Activated naive CD4-positive, alpha-beta T cell treated with anti-CD3 and anti-CD28 coated beads for 36 hours (primary cell): ENCODE measurements at regions not wholly inside any gene's neighbourhood (a gene's known extent, or its start where the extent isn't known, plus 50 kb on each side); places are given as distances from the start of the nearest gene placed in this dataset.

Source experiments
- CTCF ChIA-PET: fragments of 350-600 bp; sonication (Branson Sonifier 250); formaldehyde crosslinking; loops from one replicate; lab custom pipeline; 2021; ENCODE audit warnings: antibody characterized with exemption; lab: Charles Lee
- DNase-seq: peaks from one replicate; pipeline ENCODE4 v3.0.0-alpha.2; 2020
- H3K27ac Mint-ChIP-seq: one replicate; pipeline ENCODE4 v1.8.0; 2021; ENCODE audit warnings: mild to moderate bottlenecking, mixed read lengths
- H3K27me3 Mint-ChIP-seq: one replicate; pipeline ENCODE4 v1.8.0; 2021; ENCODE audit warnings: low read depth, mixed read lengths
- H3K36me3 Mint-ChIP-seq: one replicate; pipeline ENCODE4 v1.8.0; 2021; ENCODE audit warnings: low read depth, mixed read lengths
- H3K4me1 Mint-ChIP-seq: one replicate; pipeline ENCODE4 v1.8.0; 2021; ENCODE audit warnings: low read depth, mixed read lengths
- H3K4me3 Mint-ChIP-seq: one replicate; pipeline ENCODE4 v1.8.0; 2021; ENCODE audit warnings: mild to moderate bottlenecking, moderate library complexity, mixed read lengths
- H3K9me3 Mint-ChIP-seq: one replicate; pipeline ENCODE4 v1.8.0; 2021; ENCODE audit warnings: mixed read lengths
- intact Hi-C: fragments of 100-400 bp; cut with micrococcal nuclease; formaldehyde crosslinking; loops from one replicate; pipeline ENCODE4 v1.15.1; 2023

GRCh38 chr20:22321191-22321590 lies 263.2 kb downstream of the FOXA2 start:
- Mint-ChIP-seq H3K4me1 (no peaks in the 10 kb centered on the region), H3K9me3 (no peaks in the 10 kb centered on the region), H3K27ac (no peak overlapping the region), H3K36me3 (no peaks in the 10 kb centered on the region), H3K27me3 (peaks cover 2% of the 10 kb centered on the region), H3K4me3 (no peak overlapping the region)
- intact Hi-C loops: no loop called here
- CTCF ChIA-PET: no interaction called here
- no peak for DNase-seq

GRCh38 chr20:22320245-22320915 lies 264.0 kb downstream of the FOXA2 start:
- Mint-ChIP-seq H3K36me3 (no peaks in the 10 kb centered on the region), H3K9me3 (peaks cover 2% of the 10 kb centered on the region), H3K27ac (no peak overlapping the region), H3K4me1 (no peaks in the 10 kb centered on the region), H3K27me3 (peaks cover 2% of the 10 kb centered on the region), H3K4me3 (no peak overlapping the region)
- CTCF ChIA-PET: no interaction called here
- intact Hi-C loops: no loop called here
- no peak for DNase-seq

- CTCF ChIA-PET: no interaction called here
- DNase-seq: no peak
- no peaks in the 10 kb centered on the region for H3K36me3 Mint-ChIP-seq
- H3K27ac Mint-ChIP-seq: no peak overlapping the region
- intact Hi-C loops: no loop called here
- H3K27me3 Mint-ChIP-seq: no peaks in the 10 kb centered on the region
- peaks cover 2% of the 10 kb centered on the region for H3K9me3 Mint-ChIP-seq
- no peaks in the 10 kb centered on the region for H3K4me1 Mint-ChIP-seq
- H3K4me3 Mint-ChIP-seq: no peak overlapping the region
Measured at GRCh38 chr20:22315771-22316170, 268.6 kb downstream of the FOXA2 start.

- Mint-ChIP-seq H3K36me3 (no peaks in the 10 kb centered on the region), H3K4me3 (no peak overlapping the region), H3K4me1 (no peaks in the 10 kb centered on the region), H3K9me3 (peaks cover 2% of the 10 kb centered on the region), H3K27ac (no peak overlapping the region), H3K27me3 (no peaks in the 10 kb centered on the region)
- intact Hi-C loops: no loop called here
- no peak for DNase-seq
- CTCF ChIA-PET: interaction anchor here (0.6 kb wide), 1 partner anchor 422 kb away, joined by 5 read pairs; no protein-coding TSS in a partner anchor
Measured at GRCh38 chr20:22315073-22315472, 269.3 kb downstream of the FOXA2 start.

GRCh38 chr20:22312744-22313346 lies 271.5 kb downstream of the FOXA2 start:
- H3K4me1 Mint-ChIP-seq: no peaks in the 10 kb centered on the region
- H3K4me3 Mint-ChIP-seq: no peak overlapping the region
- CTCF ChIA-PET: no interaction called here

GRCh38 chr20:22308934-22309333 lies 275.4 kb downstream of the FOXA2 start:
- Mint-ChIP-seq H3K4me1 (no peaks in the 10 kb centered on the region), H3K36me3 (no peaks in the 10 kb centered on the region), H3K9me3 (no peaks in the 10 kb centered on the region), H3K27ac (no peak overlapping the region), H3K27me3 (no peaks in the 10 kb centered on the region), H3K4me3 (no peak overlapping the region)
- no peak for DNase-seq
- intact Hi-C loops: no loop called here
- CTCF ChIA-PET: no interaction called here

More at GRCh38 chr20:22312744-22313346, 271.5 kb downstream of the FOXA2 start:
- Mint-ChIP-seq H3K36me3 (no peaks in the 10 kb centered on the region), H3K27ac (no peak overlapping the region), H3K9me3 (peaks cover 2% of the 10 kb centered on the region), H3K27me3 (no peaks in the 10 kb centered on the region)
- DNase-seq: no peak
- intact Hi-C loops: loop anchor here (5.0 kb wide), 1 partner anchor 596 kb away; no protein-coding TSS in a partner anchor

GRCh38 chr20:22307409-22307808 lies 277.0 kb downstream of the FOXA2 start:
- Mint-ChIP-seq H3K36me3 (no peaks in the 10 kb centered on the region), H3K27me3 (no peaks in the 10 kb centered on the region), H3K9me3 (no peaks in the 10 kb centered on the region), H3K4me1 (no peaks in the 10 kb centered on the region), H3K27ac (no peak overlapping the region), H3K4me3 (no peak overlapping the region)
- CTCF ChIA-PET: no interaction called here
- intact Hi-C loops: no loop called here
- DNase-seq: no peak

- Mint-ChIP-seq H3K27ac (no peak overlapping the region), H3K27me3 (no peaks in the 10 kb centered on the region), H3K4me3 (no peak overlapping the region), H3K9me3 (no peaks in the 10 kb centered on the region), H3K4me1 (no peaks in the 10 kb centered on the region), H3K36me3 (no peaks in the 10 kb centered on the region)
- intact Hi-C loops: no loop called here
- no peak for DNase-seq
- CTCF ChIA-PET: no interaction called here
Measured at GRCh38 chr20:22305381-22305780, 279.0 kb downstream of the FOXA2 start.

- Mint-ChIP-seq H3K36me3 (no peaks in the 10 kb centered on the region), H3K4me1 (no peaks in the 10 kb centered on the region), H3K27ac (no peak overlapping the region), H3K9me3 (peaks cover 3% of the 10 kb centered on the region), H3K27me3 (no peaks in the 10 kb centered on the region), H3K4me3 (no peak overlapping the region)
- CTCF ChIA-PET: no interaction called here
- intact Hi-C loops: no loop called here
- DNase-seq: no peak
Measured at GRCh38 chr20:22303523-22303922, 280.8 kb downstream of the FOXA2 start.

- Mint-ChIP-seq H3K4me3 (no peak overlapping the region), H3K36me3 (no peaks in the 10 kb centered on the region), H3K4me1 (no peaks in the 10 kb centered on the region), H3K27ac (no peak overlapping the region), H3K27me3 (no peaks in the 10 kb centered on the region), H3K9me3 (peaks cover 6% of the 10 kb centered on the region)
- intact Hi-C loops: no loop called here
- no peak for DNase-seq
- CTCF ChIA-PET: no interaction called here
Measured at GRCh38 chr20:22302039-22302438, 282.3 kb downstream of the FOXA2 start.

GRCh38 chr20:22293886-22294285 lies 290.5 kb downstream of the FOXA2 start:
- peaks cover 12% of the 10 kb centered on the region for H3K9me3 Mint-ChIP-seq
- H3K4me1 Mint-ChIP-seq: no peaks in the 10 kb centered on the region
- no peak overlapping the region for H3K4me3 Mint-ChIP-seq
- CTCF ChIA-PET: no interaction called here
- peaks cover under 1% of the 10 kb centered on the region for H3K27me3 Mint-ChIP-seq
- H3K27ac Mint-ChIP-seq: no peak overlapping the region
- intact Hi-C loops: no loop called here
- DNase-seq: no peak
- no peaks in the 10 kb centered on the region for H3K36me3 Mint-ChIP-seq

GRCh38 chr20:22289442-22289841 lies 294.9 kb downstream of the FOXA2 start:
- DNase-seq: no peak
- intact Hi-C loops: no loop called here
- H3K27me3 Mint-ChIP-seq: peaks cover 3% of the 10 kb centered on the region
- no peak overlapping the region for H3K4me3 Mint-ChIP-seq
- no peaks in the 10 kb centered on the region for H3K4me1 Mint-ChIP-seq
- H3K27ac Mint-ChIP-seq: no peak overlapping the region
- CTCF ChIA-PET: no interaction called here
- peaks cover 1% of the 10 kb centered on the region for H3K9me3 Mint-ChIP-seq
- no peaks in the 10 kb centered on the region for H3K36me3 Mint-ChIP-seq

- Mint-ChIP-seq H3K27ac (no peak overlapping the region), H3K4me1 (no peaks in the 10 kb centered on the region)
- intact Hi-C loops: no loop called here
Measured at GRCh38 chr20:22288957-22289356, 295.4 kb downstream of the FOXA2 start.

More at GRCh38 chr20:22288957-22289356, 295.4 kb downstream of the FOXA2 start:
- Mint-ChIP-seq H3K9me3 (no peaks in the 10 kb centered on the region), H3K36me3 (no peaks in the 10 kb centered on the region), H3K4me3 (no peak overlapping the region), H3K27me3 (peaks cover 3% of the 10 kb centered on the region)
- no peak for DNase-seq
- CTCF ChIA-PET: no interaction called here
